HG02623 (cell line): ENCODE measurements at regions not wholly inside any gene's neighbourhood (a gene's known extent, or its start where the extent isn't known, plus 50 kb on each side); places are given as distances from the start of the nearest gene placed in this dataset.
"Not testable (repeated sequence)": the region's sequence is repeated elsewhere in the genome, so short reads cannot be mapped to it uniquely, and the experiment has no call there.

Source experiments
- ATAC-seq: cut with Tn5 transposase; IDR thresholded peaks from one replicate; pipeline ENCODE4 v1.9.1; 2021; ENCODE audit warnings: moderate library complexity; ENCODE audit not compliant: unreplicated experiment

DNA sequence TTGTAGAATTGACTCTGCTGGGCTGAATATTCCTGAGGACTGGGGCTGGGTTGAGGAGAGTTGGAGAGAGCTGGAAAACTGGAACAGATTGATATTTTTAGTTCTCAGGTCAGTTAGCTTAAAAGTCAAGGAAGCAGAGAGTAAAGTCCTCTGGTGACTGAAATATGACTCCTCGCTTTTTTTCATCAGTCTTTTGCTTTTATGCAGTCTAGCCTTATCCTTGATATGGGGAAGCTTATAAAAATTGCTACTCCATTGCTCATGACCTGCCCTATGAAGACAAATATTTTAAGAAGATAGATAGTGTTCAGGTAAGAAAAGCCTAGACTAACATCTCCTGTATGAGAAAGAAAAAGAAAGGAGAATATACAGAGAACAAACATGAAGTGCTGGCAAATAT, 152.7 kb downstream of the C4orf33 start:
- no peak for ATAC-seq

DNA sequence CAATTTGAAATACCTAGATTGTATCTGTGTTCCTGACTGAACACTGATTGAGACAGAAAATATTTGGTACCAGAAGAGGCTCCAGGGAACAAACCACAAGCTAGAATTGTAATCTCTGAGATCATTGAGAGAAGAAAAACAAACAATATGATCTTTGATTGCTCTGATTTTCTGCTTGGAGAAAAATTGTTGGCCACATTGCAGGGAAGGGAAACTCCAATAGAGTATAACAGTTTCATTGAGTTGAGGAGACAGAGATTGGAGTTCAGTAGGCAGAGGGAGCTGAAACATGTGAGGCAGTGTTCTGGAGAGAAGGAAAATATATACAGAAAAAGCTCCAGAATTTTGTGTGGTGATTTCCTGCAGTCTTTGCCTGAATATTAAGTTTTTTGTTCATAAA, 158.2 kb downstream of the C4orf33 start:
- no peak for ATAC-seq

DNA sequence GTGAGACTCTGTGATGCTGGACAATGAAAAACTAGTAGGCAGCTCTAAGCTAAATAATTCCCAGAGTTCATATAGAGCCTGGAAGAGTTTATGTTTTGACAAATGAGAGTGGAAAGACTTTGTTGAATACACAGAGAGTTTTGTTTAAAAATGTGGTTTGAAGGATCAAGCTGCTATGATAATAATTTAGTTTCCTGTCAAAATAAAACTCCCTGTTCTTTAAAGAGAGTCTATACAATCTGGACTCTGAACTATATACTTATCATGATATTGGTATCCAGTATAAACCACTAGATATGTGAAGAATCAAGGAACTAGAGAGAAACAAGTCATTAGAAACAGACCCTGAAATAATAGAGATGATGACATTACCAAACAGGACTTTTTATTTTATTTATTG, 158.6 kb downstream of the C4orf33 start:
- ATAC-seq, result no peak

DNA sequence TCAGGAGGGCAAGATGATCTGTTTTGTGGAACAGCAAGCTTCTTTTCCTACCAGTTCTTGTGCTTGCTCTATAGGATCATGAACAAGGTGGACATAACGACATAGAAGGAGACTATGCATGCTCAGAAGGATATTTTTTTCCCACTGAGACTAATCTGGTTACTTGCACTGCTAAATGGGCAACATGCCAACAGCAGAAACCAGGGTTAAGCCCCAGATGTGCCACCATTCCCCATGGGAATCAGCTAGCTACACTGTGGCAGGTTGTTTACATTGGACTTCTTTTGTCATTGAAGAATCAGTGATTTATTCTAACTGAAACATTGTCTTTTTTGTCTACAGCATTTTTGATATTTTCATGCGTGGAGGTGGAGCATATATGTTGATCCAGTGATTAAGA, 165.6 kb downstream of the C4orf33 start:
- ATAC-seq, result no peak

DNA sequence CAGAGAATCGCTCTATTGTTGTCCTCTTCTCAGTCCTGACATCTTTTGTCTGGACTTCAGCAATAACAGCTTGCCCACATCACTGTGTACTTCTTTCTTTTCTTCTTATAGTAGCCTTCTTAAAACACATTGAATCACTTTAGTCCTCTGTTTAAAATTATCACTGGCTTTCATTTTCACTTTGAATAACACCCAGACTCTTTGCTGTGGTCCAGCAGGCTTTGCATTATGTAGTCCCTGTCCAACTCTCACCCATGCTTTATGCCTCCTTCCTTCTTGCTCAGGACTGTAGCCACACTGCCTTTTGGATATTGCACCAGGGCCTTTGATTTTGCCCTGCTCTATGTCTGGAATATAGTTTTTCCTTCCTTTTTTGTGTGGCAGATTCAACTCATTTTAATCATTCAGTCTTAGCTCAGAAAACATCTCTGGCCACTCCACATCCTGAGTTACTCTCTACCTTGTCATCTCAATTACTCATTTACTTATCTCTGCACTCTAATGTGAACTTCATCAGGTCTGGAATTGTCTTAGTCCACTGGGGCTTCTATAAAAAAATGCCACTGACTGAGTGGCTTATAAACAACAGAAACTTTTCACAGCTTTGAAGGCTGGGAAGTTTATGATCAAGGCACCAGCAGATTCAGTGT, 168.2 kb downstream of the C4orf33 start:
- ATAC-seq, result peak; percentile 98

DNA sequence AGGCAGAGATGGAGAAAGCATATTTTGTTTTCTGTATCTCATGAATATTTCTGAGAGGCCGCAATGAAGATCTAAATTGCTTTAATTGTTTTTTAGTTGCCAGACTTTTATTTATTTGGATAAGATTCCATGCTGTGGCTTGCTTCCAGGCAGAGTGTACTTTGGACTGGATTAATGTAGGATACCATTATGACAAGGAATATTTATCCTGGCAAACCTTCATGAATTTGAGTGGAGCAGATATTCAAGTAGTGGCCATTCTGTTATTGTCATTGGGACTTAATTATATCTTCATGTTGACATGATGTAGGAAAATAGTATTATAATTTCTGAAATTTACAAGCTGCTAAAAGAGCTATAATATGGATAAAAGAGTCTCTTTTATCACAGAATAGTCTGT, 182.9 kb downstream of the C4orf33 start:
- ATAC-seq, result no peak

DNA sequence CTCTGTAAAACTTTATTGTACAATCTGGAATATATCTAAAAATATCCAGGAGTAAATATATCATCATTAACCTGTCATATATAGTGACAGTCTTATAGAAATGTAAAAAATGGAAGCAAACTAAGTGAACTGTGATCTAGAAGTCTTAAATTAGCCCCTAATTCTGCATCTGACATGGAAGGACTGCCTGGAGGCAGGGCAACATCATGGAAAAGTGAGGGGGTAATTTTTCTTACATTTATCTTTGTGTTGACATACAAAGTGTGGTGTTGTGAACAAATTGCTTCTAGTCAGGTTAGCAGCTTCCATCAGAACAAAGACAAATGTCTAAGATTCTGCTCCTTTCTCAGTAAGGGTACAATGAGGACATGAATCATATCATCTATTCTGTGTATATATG, 186.3 kb downstream of the C4orf33 start:
- no peak for ATAC-seq

GRCh38 chr4:129292194-129292593, 196.2 kb downstream of the C4orf33 start:
- ATAC-seq, result not testable (repeated sequence)

DNA sequence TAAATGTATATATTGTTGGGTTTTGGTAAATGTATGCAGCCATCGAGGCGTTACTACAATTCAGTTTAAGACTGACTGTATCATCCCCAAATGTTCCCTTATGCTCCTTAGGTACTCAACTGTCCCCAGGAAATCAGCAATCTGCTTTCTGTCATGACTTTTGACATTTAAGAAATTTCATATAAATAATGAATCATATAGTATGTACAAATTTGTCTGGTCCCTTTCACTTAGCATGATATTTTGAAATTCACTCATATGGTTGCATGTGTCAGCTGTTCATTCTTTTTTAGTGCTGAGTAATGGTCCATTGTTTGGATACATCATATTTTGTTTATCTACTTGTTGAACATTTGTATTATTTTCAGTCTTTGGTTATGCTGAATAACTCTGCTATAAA, 218.8 kb downstream of the C4orf33 start:
- no peak for ATAC-seq

DNA sequence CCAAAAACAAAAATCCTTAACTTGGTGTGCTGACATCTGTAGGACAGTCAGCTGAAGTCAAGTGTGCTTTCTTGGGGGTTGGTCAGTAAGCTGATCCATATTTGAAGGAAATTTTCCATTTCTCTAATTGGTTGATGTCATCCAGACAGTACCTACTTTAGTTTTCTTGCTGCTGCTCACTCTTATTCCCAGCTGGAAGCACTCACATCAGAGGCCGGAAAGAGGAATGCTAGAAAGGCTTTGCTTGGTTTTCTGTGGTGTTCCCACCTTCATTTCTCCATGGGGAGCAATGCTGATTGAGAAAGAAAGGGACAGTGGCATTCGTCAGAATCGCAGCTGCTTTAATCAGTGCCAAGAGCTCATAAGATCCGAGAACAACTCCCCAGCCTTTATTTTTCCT, 227.0 kb downstream of the C4orf33 start:
- ATAC-seq, result no peak

- no peak for ATAC-seq
Observed at GRCh38 chr4:129323658-129324057, 227.7 kb downstream of the C4orf33 start.

- ATAC-seq, result no peak
Observed at GRCh38 chr4:129326571-129327460, 230.9 kb downstream of the C4orf33 start.

GRCh38 chr4:129327637-129328036, 231.7 kb downstream of the C4orf33 start:
- ATAC-seq, result no peak

- no peak for ATAC-seq
Observed at GRCh38 chr4:129328162-129328561, 232.2 kb downstream of the C4orf33 start.

GRCh38 chr4:129334136-129334535, 238.2 kb downstream of the C4orf33 start:
- no peak for ATAC-seq

- ATAC-seq, result no peak
Observed at GRCh38 chr4:129335276-129335675, 239.3 kb downstream of the C4orf33 start.

- no peak for ATAC-seq
Observed at GRCh38 chr4:129335818-129336217, 239.9 kb downstream of the C4orf33 start.

DNA sequence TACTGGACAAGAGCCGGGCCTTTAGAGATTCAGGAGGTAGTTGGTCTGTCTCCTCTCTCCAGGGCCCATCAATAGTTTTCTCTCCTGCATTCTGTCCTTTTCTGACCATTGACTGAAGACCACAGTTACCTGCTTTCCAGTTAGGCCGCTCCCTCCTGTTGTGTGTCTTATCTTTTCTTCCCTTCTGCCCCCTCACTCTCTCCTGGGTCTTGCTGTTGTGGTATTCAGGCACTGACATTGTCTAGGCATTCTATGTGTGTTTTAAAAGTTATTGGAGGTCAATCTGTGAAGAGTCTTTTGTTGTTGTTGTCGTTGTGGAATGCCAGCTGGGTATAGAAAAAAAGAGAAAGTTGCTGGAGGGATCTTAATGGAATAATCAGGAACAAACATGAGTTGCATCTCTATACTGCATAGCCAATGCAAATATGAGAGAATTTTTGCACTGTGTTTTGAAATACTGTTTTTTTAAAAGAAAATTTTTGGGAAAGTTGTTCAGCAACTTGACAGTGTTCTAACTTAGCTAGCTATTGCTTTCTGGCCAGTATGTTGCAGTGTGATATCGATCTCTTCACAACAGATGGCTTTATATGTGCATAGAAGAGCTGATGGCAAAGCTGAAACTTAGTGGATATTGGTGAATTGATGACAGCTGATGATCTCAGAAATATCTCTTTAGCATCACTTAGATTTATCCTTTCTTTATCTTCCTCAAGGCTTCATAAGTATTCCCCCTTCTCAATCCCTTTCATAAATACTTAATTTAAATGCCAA, 240.7 kb downstream of the C4orf33 start:
- no peak for ATAC-seq

- ATAC-seq, result no peak
Observed at GRCh38 chr4:129337228-129337620, 241.3 kb downstream of the C4orf33 start.

GRCh38 chr4:129342819-129343408, 247.0 kb downstream of the C4orf33 start:
- ATAC-seq, result no peak

- ATAC-seq, result no peak
Observed at GRCh38 chr4:129344058-129344457, 248.1 kb downstream of the C4orf33 start.
